Smooth muscle cell (in vitro differentiated cells): ENCODE measurements at regions not wholly inside any gene's neighbourhood (a gene's known extent, or its start where the extent isn't known, plus 50 kb on each side); places are given as distances from the start of the nearest gene placed in this dataset.

Experiments used
- DNase-seq: peaks from one replicate; lab custom pipeline; 2025; ENCODE audit not compliant: unreplicated experiment; lab: John Stamatoyannopoulos, UW
- H2AFZ ChIP-seq: fragments of 200-600 bp; sonication (generic); 2 replicates; pipeline ENCODE4 v1.6.0; 2016; ENCODE audit warnings: antibody characterized with exemption, low read depth, mild to moderate bottlenecking
- H3F3A ChIP-seq: fragments of 200-600 bp; sonication (generic); 2 replicates; pipeline ENCODE4 v1.6.0; 2017; ENCODE audit warnings: antibody characterized with exemption, low read depth
- H3K27ac ChIP-seq: fragments of 200-600 bp; sonication (generic); 2 replicates; pipeline ENCODE4 v1.5.1; 2016; ENCODE audit warnings: low read depth, mild to moderate bottlenecking
- H3K27me3 ChIP-seq: fragments of 200-600 bp; sonication (generic); 2 replicates; pipeline ENCODE4 v1.6.1; 2016; ENCODE audit warnings: low read depth, mild to moderate bottlenecking
- H3K36me3 ChIP-seq: fragments of 200-600 bp; sonication (generic); 2 replicates; pipeline ENCODE4 v1.5.1; 2016; ENCODE audit warnings: low read depth
- H3K4me1 ChIP-seq: fragments of 200-600 bp; sonication (generic); 2 replicates; pipeline ENCODE4 v1.5.1; 2016; ENCODE audit warnings: low read depth
- H3K4me2 ChIP-seq: fragments of 200-600 bp; sonication (generic); 2 replicates; pipeline ENCODE4 v1.6.0; 2016; ENCODE audit warnings: mild to moderate bottlenecking
- H3K4me3 ChIP-seq: fragments of 200-600 bp; sonication (generic); 2 replicates; pipeline ENCODE4 v1.5.1; 2016; ENCODE audit warnings: mild to moderate bottlenecking
- H3K79me2 ChIP-seq: fragments of 200-600 bp; sonication (generic); 2 replicates; pipeline ENCODE4 v1.6.0; 2016; ENCODE audit warnings: low read depth, mild to moderate bottlenecking
- H3K9ac ChIP-seq: fragments of 200-600 bp; sonication (generic); 2 replicates; pipeline ENCODE4 v1.6.0; 2016; ENCODE audit warnings: low read depth
- H3K9me3 ChIP-seq: fragments of 200-600 bp; sonication (generic); replicated peaks from 2 replicates; pipeline ENCODE4 v1.5.1; 2016; ENCODE audit warnings: low read depth
- H4K20me1 ChIP-seq: fragments of 200-600 bp; sonication (generic); 2 replicates; pipeline ENCODE4 v1.6.0; 2016; ENCODE audit warnings: low read depth
- CTCF ChIP-seq: fragments of 200-600 bp; sonication (generic); IDR thresholded peaks from 2 replicates; pipeline ENCODE4 v1.5.1; 2017; ENCODE audit warnings: borderline replicate concordance, mild to moderate bottlenecking, antibody characterized with exemption; ENCODE audit not compliant: insufficient read depth, poor library complexity, severe bottlenecking
- WGBS: methylation state at CpG from one replicate; pipeline ENCODE4 v1.1.7; 2016; ENCODE audit warnings: low lambda C conversion rate; 5-methylcytosine and 5-hydroxymethylcytosine counted together

DNA sequence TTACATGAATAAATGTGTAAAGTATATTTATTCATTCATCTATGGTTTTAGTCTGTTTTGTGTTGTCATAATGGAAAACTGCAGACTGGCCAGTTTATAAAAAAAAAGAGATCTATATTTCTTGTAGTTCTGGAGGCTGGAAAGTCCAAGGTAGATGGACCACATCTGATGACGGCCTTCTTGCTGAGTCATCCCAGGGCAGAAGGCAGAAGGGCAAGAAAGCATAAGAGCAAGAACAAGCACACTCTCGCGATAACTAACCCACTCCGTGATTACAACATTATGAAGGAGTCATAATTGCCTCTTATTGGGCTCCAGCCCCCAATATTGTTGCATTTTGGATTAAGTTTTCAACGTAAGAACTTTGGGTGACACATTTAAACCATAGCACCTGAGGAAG, 180.4 kb upstream of the DAB2 start:
- Histone ChIP-seq H3K27ac (no peak overlapping the region), H3K36me3 (no peaks in the 10 kb centered on the region), H3K4me3 (no peak overlapping the region), H3K9me3 (no peaks in the 10 kb centered on the region), H3K4me1 (no peaks in the 10 kb centered on the region), H3K4me2 (no peak overlapping the region), H2AFZ (no peak overlapping the region), H3K9ac (no peak overlapping the region), H3K79me2 (no peaks in the 10 kb centered on the region), H3F3A (no peaks in the 10 kb centered on the region), H4K20me1 (no peaks in the 10 kb centered on the region), H3K27me3 (no peaks in the 10 kb centered on the region)
- TF ChIP-seq CTCF: no peak
- 91% methylated on average over 5 of the region's 5 CpGs for WGBS
- DNase-seq: no peak

DNA sequence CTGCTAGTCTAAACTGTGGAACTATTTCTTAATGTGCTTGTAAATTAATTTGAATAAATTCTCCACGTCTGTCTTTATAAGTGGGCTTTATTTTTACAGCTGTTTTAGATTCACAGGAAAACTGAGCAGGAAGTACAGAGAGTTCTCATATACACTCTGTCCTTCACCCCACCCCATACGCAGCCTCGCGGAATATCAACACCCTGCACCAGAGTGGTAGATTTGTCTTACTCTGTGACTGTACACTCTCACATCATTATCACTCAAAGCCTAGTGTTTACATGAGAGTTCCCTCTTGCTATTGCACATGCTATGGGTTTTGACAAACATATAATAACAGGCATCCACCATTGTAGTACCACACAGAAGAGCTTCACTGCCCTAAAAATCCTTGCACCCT, 179.7 kb upstream of the DAB2 start:
- Histone ChIP-seq H4K20me1 (no peaks in the 10 kb centered on the region), H3K36me3 (no peaks in the 10 kb centered on the region), H2AFZ (peak overlapping the region; percentile 2), H3K27me3 (no peaks in the 10 kb centered on the region), H3K79me2 (no peaks in the 10 kb centered on the region), H3K4me1 (no peaks in the 10 kb centered on the region), H3F3A (no peaks in the 10 kb centered on the region), H3K4me3 (no peak overlapping the region), H3K9ac (no peak overlapping the region), H3K9me3 (no peaks in the 10 kb centered on the region), H3K4me2 (no peak overlapping the region), H3K27ac (no peak overlapping the region)
- no peak for TF ChIP-seq CTCF
- WGBS: 55% methylated on average over 4 of the region's 4 CpGs
- no peak for DNase-seq

DNA sequence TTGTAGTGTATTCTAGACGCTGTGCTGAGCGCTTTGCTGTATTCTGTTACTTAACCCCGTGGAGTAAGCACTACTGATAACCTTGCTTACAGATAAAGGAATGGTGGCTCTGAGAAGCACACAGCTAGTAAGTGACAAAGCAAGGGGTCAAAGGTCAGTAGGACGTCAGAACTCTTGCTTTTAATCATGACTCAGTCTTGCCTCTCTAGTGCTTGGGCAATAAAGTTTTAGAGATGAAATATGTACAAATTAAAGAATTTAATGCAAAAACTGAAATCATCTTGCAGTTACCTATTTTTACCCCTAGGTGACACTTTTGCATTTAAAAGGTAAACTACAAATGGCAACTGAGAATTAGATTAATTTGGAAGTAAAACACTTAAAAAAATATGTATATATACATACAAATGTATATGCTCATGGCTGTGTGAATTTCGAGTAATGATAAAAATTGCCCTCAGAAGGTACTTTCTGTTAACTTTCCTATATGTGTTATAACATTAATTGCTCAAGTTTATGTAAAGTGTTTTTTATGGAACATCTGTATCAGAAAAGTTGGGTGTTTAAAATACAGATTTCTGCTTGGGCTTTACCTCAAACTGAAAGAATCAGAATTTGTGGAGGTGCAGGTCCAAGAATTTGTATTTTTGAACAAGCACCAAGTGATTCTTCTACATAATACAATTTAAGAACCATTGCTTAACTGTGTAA, 175.1 kb upstream of the DAB2 start:
- Histone ChIP-seq H3K4me2 (no peak overlapping the region), H3K9ac (no peak overlapping the region), H3K27ac (no peak overlapping the region), H3K4me3 (no peak overlapping the region), H2AFZ (peak overlapping the region; percentile 15), H3F3A (no peaks in the 10 kb centered on the region), H3K27me3 (no peaks in the 10 kb centered on the region), H3K79me2 (no peaks in the 10 kb centered on the region), H3K4me1 (no peaks in the 10 kb centered on the region), H3K36me3 (no peaks in the 10 kb centered on the region), H3K9me3 (no peaks in the 10 kb centered on the region), H4K20me1 (no peaks in the 10 kb centered on the region)
- DNase-seq: no peak
- WGBS: 30% methylated on average over 5 of the region's 5 CpGs
- TF ChIP-seq CTCF: peak; percentile 56

- TF ChIP-seq CTCF: no peak
- H3K27ac ChIP-seq: no peak overlapping the region
- WGBS: 86% methylated on average over 14 of the region's 14 CpGs
- H3K9me3 ChIP-seq: no peaks in the 10 kb centered on the region
- no peak overlapping the region for H2AFZ ChIP-seq
- H3K36me3 ChIP-seq: no peaks in the 10 kb centered on the region
- H3K4me3 ChIP-seq: no peak overlapping the region
- no peak overlapping the region for H3K4me2 ChIP-seq
- no peaks in the 10 kb centered on the region for H3K27me3 ChIP-seq
- H3F3A ChIP-seq: no peaks in the 10 kb centered on the region
- no peak overlapping the region for H3K9ac ChIP-seq
- no peaks in the 10 kb centered on the region for H4K20me1 ChIP-seq
- H3K4me1 ChIP-seq: no peaks in the 10 kb centered on the region
- H3K79me2 ChIP-seq: no peaks in the 10 kb centered on the region
- DNase-seq: no peak
These were observed 174.0 kb upstream of the DAB2 start for GRCh38 chr5:39598661-39599248.
